Peyer's patch (tissue), 4 donors: ENCODE measurements at regions not wholly inside any gene's neighbourhood (a gene's known extent, or its start where the extent isn't known, plus 50 kb on each side); places are given as distances from the start of the nearest gene placed in this dataset.

Experiments
- CTCF ChIP-seq, 6 experiments: fragments of 450-650 bp in 4 of 6; fragments of 200-600 bp in 2 of 6; sonication (generic) in 1 of 6; IDR thresholded peaks; one replicate each; pipeline ENCODE4 v1.5.1; 2017 to 2019; ENCODE audit warnings: antibody characterized with exemption in 6 of 6, mild to moderate bottlenecking in 3 of 6, moderate library complexity in 1 of 6
- POLR2A ChIP-seq, 2 donors: fragments of 450-650 bp; IDR thresholded peaks; one replicate each; pipeline ENCODE4 v1.5.1; 2017; ENCODE audit warnings: antibody characterized with exemption in 2 of 2, mild to moderate bottlenecking in 2 of 2, moderate library complexity in 2 of 2

- TF ChIP-seq CTCF (IDR thresholded peaks at IDR 0.05) = no peak
- no peak for TF ChIP-seq POLR2A (IDR thresholded peaks at IDR 0.05)
Observed at GRCh38 chr5:147068998-147069397, 165.8 kb upstream of the STK32A start.
